Endodermal cell (in vitro differentiated cells): ENCODE measurements at regions not wholly inside any gene's neighbourhood (a gene's known extent, or its start where the extent isn't known, plus 50 kb on each side); places are given as distances from the start of the nearest gene placed in this dataset.

ENCODE experiments used
- DNase-seq: peaks from one replicate; pipeline ENCODE4 v3.0.0-alpha.2; 2017
- H3K27ac ChIP-seq: 2 replicates; pipeline ENCODE4 v1.5.1; 2013; ENCODE audit warnings: mild to moderate bottlenecking, low read depth, low read length, moderate library complexity
- H3K27me3 ChIP-seq: 2 replicates; pipeline ENCODE4 v1.6.1; 2013; ENCODE audit warnings: mild to moderate bottlenecking, low read length, moderate library complexity; ENCODE audit not compliant: insufficient read depth, control insufficient read depth, poor library complexity, severe bottlenecking
- H3K36me3 ChIP-seq: 2 replicates; pipeline ENCODE4 v1.7.0; 2013; ENCODE audit warnings: mild to moderate bottlenecking, low read length, moderate library complexity; ENCODE audit not compliant: control insufficient read depth, insufficient read depth
- H3K4me1 ChIP-seq: one replicate; pipeline ENCODE4 v1.7.0; 2013; ENCODE audit warnings: low read length; ENCODE audit not compliant: control insufficient read depth, insufficient read depth
- H3K4me3 ChIP-seq: 2 replicates; pipeline ENCODE4 v1.5.1; 2013; ENCODE audit warnings: mild to moderate bottlenecking, low read length, moderate library complexity
- H3K9ac ChIP-seq: 2 replicates; pipeline ENCODE4 v1.6.1; 2013; ENCODE audit warnings: mild to moderate bottlenecking, low read length, moderate library complexity; ENCODE audit not compliant: poor library complexity, severe bottlenecking; ENCODE audit errors: extremely low read depth
- H3K9me3 ChIP-seq: 2 replicates; pipeline ENCODE4 v1.6.1; 2013; ENCODE audit warnings: mild to moderate bottlenecking, low read length, moderate library complexity; ENCODE audit not compliant: control insufficient read depth
- H3K27ac Mint-ChIP-seq: 2 replicates; pipeline ENCODE4 v1.8.0; 2020; ENCODE audit warnings: mixed read lengths
- H3K27me3 Mint-ChIP-seq: 2 replicates; pipeline ENCODE4 v1.8.0; 2021; ENCODE audit warnings: mild to moderate bottlenecking, mixed read lengths; ENCODE audit not compliant: insufficient read depth
- H3K36me3 Mint-ChIP-seq: 2 replicates; pipeline ENCODE4 v1.8.0; 2020; ENCODE audit warnings: low read depth, mixed read lengths
- H3K4me1 Mint-ChIP-seq: 2 replicates; pipeline ENCODE4 v1.8.0; 2020; ENCODE audit warnings: mixed read lengths
- H3K4me3 Mint-ChIP-seq: 2 replicates; pipeline ENCODE4 v1.8.0; 2020; ENCODE audit warnings: mild to moderate bottlenecking, moderate library complexity, mixed read lengths
- H3K9me3 Mint-ChIP-seq: 2 replicates; pipeline ENCODE4 v1.8.0; 2020; ENCODE audit warnings: mild to moderate bottlenecking, mixed read lengths
- WGBS, 2 experiments: methylation state at CpG; one replicate each; pipeline versions ENCODE4 v1.1.5 to v1.1.7; 2013; ENCODE audit warnings: missing lambda C conversion rate in 2 of 2, mixed read lengths in 1 of 2; ENCODE audit not compliant: insufficient coverage in 1 of 2, insufficient read length in 1 of 2; 5-methylcytosine and 5-hydroxymethylcytosine counted together
- TF ChIP-seq, protein P1 (sequence below): fragments of 200-600 bp; sonication (generic); conservative IDR thresholded peaks from 2 replicates; pipeline ENCODE4 v1.5.0; 2021; ENCODE audit warnings: antibody characterized with exemption, mild to moderate bottlenecking

DNA sequence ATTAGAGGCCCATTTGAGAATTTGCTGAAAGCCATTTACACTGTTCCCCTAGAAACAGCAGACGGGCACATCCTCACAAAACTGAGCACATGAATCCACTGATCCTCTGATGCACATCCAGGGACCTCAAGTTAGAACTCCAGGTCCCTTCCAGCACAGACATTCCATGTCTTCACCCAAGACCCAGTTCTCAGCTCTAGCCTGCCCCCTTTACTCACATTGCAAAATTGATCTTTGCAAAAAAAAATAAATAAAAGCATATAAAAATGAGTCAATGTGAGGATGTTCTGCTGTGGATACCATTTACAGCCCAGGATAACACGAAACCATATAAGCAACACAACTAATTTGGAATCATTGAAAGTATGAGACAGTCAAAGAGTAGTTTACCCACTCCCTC, 458.2 kb upstream of the JARID2 start:
- H3K27ac Mint-ChIP-seq = no peak overlapping the region
- Histone ChIP-seq H3K9me3 (no peaks in the 10 kb centered on the region), H3K4me1 (peaks cover 7% of the 10 kb centered on the region), H3K9ac (no peak overlapping the region), H3K27me3 (no peaks in the 10 kb centered on the region), H3K27ac (no peak overlapping the region), H3K4me3 (no peak overlapping the region), H3K36me3 (no peaks in the 10 kb centered on the region)
- no peak overlapping the region for H3K4me3 Mint-ChIP-seq
- peaks cover 2% of the 10 kb centered on the region for H3K36me3 Mint-ChIP-seq
- H3K4me1 Mint-ChIP-seq = peaks cover 67% of the 10 kb centered on the region
- TF ChIP-seq, protein P1, sequence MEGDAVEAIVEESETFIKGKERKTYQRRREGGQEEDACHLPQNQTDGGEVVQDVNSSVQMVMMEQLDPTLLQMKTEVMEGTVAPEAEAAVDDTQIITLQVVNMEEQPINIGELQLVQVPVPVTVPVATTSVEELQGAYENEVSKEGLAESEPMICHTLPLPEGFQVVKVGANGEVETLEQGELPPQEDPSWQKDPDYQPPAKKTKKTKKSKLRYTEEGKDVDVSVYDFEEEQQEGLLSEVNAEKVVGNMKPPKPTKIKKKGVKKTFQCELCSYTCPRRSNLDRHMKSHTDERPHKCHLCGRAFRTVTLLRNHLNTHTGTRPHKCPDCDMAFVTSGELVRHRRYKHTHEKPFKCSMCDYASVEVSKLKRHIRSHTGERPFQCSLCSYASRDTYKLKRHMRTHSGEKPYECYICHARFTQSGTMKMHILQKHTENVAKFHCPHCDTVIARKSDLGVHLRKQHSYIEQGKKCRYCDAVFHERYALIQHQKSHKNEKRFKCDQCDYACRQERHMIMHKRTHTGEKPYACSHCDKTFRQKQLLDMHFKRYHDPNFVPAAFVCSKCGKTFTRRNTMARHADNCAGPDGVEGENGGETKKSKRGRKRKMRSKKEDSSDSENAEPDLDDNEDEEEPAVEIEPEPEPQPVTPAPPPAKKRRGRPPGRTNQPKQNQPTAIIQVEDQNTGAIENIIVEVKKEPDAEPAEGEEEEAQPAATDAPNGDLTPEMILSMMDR = peak; percentile 63
- peaks cover 6% of the 10 kb centered on the region for H3K9me3 Mint-ChIP-seq
- no peak for DNase-seq
- H3K27me3 Mint-ChIP-seq = no peaks in the 10 kb centered on the region
- 89 to 97% methylated on average over 1 to 2 of the region's 2 CpGs for WGBS, 2 experiments

DNA sequence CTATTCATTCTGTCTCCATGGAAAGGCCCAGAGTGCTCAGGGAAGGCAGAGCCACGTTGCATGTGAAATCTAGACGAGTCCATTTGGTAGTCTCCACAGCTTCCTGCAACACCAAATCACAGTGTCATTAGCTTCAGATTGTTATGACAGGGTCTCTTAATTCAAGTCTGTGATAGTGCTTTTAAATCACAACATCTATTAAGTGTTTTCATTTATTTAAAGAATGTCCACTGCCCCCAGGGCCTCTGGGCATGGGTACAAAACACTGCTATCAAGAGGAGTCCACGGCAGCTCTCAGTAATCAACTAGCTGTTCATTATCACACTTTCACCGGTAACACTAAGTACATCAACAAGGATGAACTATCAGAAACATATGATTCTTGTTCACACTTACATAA, 455.9 kb upstream of the JARID2 start:
- H3K4me3 Mint-ChIP-seq = no peak overlapping the region
- H3K36me3 ChIP-seq = no peaks in the 10 kb centered on the region
- H3K9me3 ChIP-seq = no peaks in the 10 kb centered on the region
- H3K27me3 Mint-ChIP-seq = no peaks in the 10 kb centered on the region
- no peak overlapping the region for H3K27ac ChIP-seq
- peaks cover 63% of the 10 kb centered on the region for H3K4me1 Mint-ChIP-seq
- H3K36me3 Mint-ChIP-seq = no peaks in the 10 kb centered on the region
- no peak overlapping the region for H3K27ac Mint-ChIP-seq
- TF ChIP-seq, protein P1 = no peak
- WGBS, 2 experiments = 79 to 89% methylated on average over 3 to 4 of the region's 4 CpGs
- peaks cover 7% of the 10 kb centered on the region for H3K4me1 ChIP-seq
- H3K27me3 ChIP-seq = no peaks in the 10 kb centered on the region
- H3K9ac ChIP-seq = no peak overlapping the region
- H3K9me3 Mint-ChIP-seq = no peaks in the 10 kb centered on the region
- no peak for DNase-seq
- H3K4me3 ChIP-seq = no peak overlapping the region

DNA sequence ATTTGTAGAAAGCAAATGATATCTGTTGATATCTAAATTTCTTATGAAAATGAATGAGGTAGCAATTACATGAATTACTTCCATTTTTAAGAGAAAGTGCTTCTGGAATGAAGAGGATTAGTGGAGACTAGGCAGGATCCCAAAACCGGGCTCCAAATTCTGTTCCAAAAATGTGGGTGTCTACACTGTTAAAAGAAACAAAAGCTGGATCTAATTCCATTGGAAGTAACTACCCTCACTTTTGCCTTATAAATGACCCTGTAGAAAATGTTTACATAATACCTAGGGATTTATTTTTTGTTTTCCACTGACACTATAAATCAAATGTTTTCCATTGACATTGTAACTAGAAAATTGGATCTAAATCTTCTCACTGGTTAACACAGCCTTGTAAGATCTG, 454.9 kb upstream of the JARID2 start:
- no peak overlapping the region for H3K27ac ChIP-seq
- 80 to 86% methylated on average over 1 of the region's 1 CpG for WGBS, 2 experiments
- H3K4me1 Mint-ChIP-seq = peaks cover 57% of the 10 kb centered on the region
- TF ChIP-seq, protein P1 = no peak
- no peak for DNase-seq
- peaks cover 7% of the 10 kb centered on the region for H3K4me1 ChIP-seq
- H3K4me3 ChIP-seq = no peak overlapping the region
- H3K27me3 ChIP-seq = no peaks in the 10 kb centered on the region
- H3K36me3 ChIP-seq = no peaks in the 10 kb centered on the region
- no peak overlapping the region for H3K27ac Mint-ChIP-seq
- H3K4me3 Mint-ChIP-seq = no peak overlapping the region
- H3K36me3 Mint-ChIP-seq = no peaks in the 10 kb centered on the region
- no peak overlapping the region for H3K9ac ChIP-seq
- no peaks in the 10 kb centered on the region for H3K9me3 Mint-ChIP-seq
- no peaks in the 10 kb centered on the region for H3K27me3 Mint-ChIP-seq
- no peaks in the 10 kb centered on the region for H3K9me3 ChIP-seq
